Transverse colon (tissue), 4 donors: ENCODE measurements at regions not wholly inside any gene's neighbourhood (a gene's known extent, or its start where the extent isn't known, plus 50 kb on each side); places are given as distances from the start of the nearest gene placed in this dataset.

Experiments
- EP300 ChIP-seq: sonication (generic); formaldehyde crosslinking; IDR thresholded peaks from one replicate; pipeline ENCODE4 v1.6.1; 2017; ENCODE audit warnings: antibody characterized with exemption, low read depth
- POLR2A ChIP-seq: fragments of 450-650 bp; IDR thresholded peaks from one replicate; pipeline ENCODE4 v1.6.1; 2016; ENCODE audit warnings: antibody characterized with exemption, mild to moderate bottlenecking, moderate library complexity
- POLR2AphosphoS5 ChIP-seq, 3 donors: sonication (generic); formaldehyde crosslinking; IDR thresholded peaks; one replicate each; pipeline ENCODE4 v1.6.1; 2016; ENCODE audit warnings: antibody characterized with exemption in 3 of 3
- TF ChIP-seq, protein P1 (sequence below), 5 experiments: fragments of 200-600 bp in 3 of 5; fragments of 450-650 bp in 2 of 5; sonication (generic) in 3 of 5; IDR thresholded peaks; 1 replicate in 2 of 5; 2 replicates in 3 of 5; pipeline ENCODE4 v1.5.1; 2016 to 2017; ENCODE audit warnings: antibody characterized with exemption in 5 of 5, inconsistent platforms in 3 of 5, mild to moderate bottlenecking in 2 of 5, moderate library complexity in 1 of 5

DNA sequence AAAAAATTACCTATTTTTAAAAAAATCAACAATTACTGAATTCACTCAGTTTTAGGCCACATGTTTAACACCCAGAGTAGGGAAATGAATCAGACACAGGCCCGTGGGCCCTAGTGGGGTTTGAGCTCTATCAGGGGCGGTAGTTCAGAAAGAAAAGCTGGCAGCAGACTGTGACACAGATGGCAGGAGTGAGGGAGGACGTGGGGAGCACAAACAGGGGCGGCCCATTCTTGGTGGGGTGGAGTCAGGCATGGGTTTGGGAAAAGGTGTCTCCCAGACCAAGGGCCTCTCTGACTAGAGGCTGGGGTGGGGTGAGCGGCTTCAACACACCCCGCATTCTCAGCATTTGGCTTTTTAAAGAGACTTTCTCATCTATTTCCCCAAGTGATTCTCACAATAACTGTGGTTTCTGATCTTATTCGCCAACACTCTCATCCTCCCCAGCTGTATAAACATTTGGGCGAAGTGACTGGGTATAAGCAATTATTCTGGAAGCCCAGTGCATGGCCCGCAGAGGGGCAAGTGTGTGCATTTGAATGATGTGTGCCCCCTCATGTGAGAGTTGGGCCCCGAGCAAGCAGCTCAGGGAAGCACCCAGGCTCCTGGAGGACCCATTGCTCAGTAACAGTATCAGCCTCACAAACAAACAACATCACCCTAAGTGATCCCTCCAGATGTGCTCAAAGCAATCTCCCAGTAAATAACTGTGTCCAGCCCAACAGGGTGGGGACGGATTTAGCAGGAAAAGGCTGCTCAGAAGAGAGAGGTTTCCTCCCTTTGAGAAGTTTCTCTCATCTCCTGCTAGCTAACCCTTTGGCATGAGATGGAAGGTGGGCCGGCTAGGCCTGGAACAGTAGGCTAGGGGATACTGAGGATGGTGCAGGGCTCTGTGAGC is 437.6 kb upstream of the ZMIZ1 start:
- TF ChIP-seq, protein P1, sequence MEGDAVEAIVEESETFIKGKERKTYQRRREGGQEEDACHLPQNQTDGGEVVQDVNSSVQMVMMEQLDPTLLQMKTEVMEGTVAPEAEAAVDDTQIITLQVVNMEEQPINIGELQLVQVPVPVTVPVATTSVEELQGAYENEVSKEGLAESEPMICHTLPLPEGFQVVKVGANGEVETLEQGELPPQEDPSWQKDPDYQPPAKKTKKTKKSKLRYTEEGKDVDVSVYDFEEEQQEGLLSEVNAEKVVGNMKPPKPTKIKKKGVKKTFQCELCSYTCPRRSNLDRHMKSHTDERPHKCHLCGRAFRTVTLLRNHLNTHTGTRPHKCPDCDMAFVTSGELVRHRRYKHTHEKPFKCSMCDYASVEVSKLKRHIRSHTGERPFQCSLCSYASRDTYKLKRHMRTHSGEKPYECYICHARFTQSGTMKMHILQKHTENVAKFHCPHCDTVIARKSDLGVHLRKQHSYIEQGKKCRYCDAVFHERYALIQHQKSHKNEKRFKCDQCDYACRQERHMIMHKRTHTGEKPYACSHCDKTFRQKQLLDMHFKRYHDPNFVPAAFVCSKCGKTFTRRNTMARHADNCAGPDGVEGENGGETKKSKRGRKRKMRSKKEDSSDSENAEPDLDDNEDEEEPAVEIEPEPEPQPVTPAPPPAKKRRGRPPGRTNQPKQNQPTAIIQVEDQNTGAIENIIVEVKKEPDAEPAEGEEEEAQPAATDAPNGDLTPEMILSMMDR (IDR thresholded peaks at IDR 0.05), result no peak
- TF ChIP-seq POLR2AphosphoS5 (IDR thresholded peaks at IDR 0.05) (no peak), POLR2A (no peak), EP300 (no peak)
